ENCODE measurements at regions not wholly inside any gene's neighbourhood (a gene's known extent, or its start where the extent isn't known, plus 50 kb on each side); places are given as distances from the start of the nearest gene placed in this dataset.

GRCh38 chr10:21042536-21042935 lies 145.4 kb upstream of the NEBL start (continued):
- TF ChIP-seq CHD7 (IDR thresholded peaks at IDR 0.05; ENCODE audit: insufficient replicate concordance, low read length) (no peak), SIX5 (IDR thresholded peaks at IDR 0.05; ENCODE audit: low read depth, low read length) (no peak), TBP (IDR thresholded peaks at IDR 0.05; ENCODE audit: low read depth, low read length) (no peak), RNF2 (IDR thresholded peaks at IDR 0.05; ENCODE audit: borderline replicate concordance, low read depth, low read length, missing control alignments, poor library complexity, severe bottlenecking) (no peak), EZH2 (IDR thresholded peaks at IDR 0.05; ENCODE audit: low read depth, low read length, severe bottlenecking) (no peak), ATF2 (IDR thresholded peaks at IDR 0.05; ENCODE audit: low read length) (no peak), YY1 (IDR thresholded peaks at IDR 0.05; ENCODE audit: low read depth, low read length) (no peak), POU5F1 (IDR thresholded peaks at IDR 0.05; ENCODE audit: low read depth, low read length) (no peak), JUND (IDR thresholded peaks at IDR 0.05; ENCODE audit: low read length) (no peak)
